GM18520 (cell line): ENCODE measurements at regions not wholly inside any gene's neighbourhood (a gene's known extent, or its start where the extent isn't known, plus 50 kb on each side); places are given as distances from the start of the nearest gene placed in this dataset.

Source experiments
- ATAC-seq: cut with Tn5 transposase; IDR thresholded peaks from one replicate; pipeline ENCODE4 v1.9.1; 2021; ENCODE audit not compliant: unreplicated experiment

DNA sequence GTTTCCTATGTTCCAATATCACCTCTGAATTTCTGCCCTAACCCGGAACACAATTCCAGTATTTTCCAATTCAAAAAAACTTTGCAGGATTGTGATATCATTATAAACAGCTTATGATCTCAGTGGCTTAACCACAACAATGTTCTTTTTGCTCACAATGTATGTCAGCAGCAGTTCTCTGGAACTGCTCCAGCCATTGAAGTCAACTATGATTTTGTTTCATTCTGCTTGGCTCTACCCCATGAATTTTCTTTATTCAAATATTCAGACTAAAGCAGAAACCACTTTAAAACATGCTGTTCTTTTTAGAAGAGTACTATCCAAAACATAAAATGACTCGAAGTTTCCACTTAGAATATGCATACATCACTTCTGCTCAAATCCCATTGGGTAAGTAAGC lies 1611.1 kb downstream of the ARAP2 start:
- ATAC-seq, result no peak

DNA sequence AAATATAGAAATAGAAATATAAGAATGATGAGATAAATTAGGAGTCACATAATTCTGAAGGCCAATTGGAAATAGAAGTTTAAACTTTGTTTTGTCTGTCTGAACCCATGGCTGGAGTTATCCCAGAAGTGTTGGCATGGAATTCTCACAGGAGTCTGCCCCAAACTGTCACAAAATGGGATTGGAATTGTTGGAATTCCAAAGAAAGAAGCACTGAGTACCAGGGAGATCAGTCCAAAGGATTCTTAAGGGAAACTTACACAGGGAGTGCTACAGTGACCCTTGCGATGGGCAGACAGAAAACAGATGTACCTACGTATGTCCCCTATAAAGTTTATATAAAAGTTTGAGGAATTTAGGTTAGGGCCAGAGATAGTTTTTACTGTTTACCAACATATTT lies 1607.7 kb downstream of the ARAP2 start:
- ATAC-seq, result no peak

DNA sequence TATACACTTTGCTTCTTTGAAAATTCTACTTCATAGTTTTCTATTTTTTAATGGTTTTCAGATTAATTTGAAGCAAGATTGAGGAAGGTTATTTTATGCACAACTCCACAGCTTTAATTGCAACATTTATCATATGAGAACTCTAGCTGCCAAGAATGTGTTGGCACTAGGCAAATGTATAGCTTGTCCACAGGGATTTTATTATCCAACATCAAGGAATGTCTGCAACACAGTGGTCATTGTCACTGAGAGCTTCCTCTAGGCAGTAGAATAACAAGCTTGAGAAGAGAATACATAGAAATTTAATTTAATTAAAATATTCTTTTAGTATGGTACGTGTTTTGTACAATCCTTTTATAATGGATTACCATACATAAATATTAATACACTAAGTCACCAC lies 1600.8 kb downstream of the ARAP2 start:
- no peak for ATAC-seq

DNA sequence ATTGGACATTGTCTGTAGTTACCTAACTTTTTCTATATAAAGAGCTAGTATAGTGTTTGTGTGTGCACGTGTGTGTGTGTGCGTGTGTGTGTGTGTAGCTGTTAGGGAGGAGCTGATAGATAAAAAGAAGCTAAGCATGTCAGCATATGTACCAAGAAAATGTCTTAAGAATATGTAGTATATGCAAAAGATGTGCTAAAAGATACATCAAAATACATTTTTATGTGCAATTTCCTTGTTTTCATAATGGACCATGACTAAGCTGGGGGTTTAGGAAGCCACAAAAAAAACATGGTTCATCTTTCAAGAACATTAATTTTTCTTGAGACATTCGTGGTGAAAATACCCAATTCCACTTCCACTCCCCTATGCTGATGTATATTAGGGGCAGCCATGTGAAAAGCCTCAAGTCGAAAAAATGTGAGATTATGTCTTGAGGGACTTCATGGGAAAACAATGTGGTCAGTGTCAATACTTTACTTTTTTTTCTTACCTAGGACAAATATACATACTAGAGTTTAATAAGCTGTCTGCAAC lies 1599.7 kb downstream of the ARAP2 start:
- ATAC-seq, result no peak

DNA sequence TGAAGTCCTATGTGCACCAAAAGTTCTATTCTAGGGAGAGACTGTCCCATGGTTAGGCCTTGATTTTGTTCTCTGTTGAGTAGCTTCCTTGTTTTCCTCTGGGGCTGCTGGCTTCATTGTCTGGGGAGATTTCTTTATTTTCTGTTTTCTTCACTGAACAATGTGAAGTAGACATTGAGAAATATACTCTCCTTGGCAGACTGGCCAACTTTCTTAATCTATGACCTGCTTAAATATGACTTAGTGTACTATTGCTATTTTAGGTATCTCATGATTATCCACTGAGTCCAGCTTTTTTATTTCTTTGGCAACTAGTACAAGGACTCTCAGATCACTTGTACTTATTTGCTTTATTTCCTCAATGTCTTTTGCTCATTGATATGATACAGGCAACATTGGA lies 1594.6 kb downstream of the ARAP2 start:
- ATAC-seq, result no peak

DNA sequence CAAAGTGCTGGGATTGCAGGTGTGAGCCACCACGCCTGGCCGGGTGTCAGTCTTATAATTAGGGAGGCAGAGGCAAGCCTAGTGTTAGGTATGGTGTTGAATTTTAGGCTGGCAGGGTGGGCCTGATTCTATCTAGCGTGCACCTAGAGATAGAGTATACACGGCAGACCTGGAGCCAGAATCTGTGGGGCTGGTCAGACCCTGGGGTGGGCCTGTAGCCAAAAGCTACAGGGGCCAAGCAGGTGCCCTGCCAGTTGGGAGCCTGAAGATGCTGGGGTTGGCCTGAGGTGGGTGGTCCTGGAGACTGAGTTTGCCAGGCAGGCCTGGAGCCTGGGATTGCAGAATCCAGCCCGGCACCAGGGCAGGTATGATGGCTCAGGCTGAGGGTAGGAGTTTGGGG lies 1580.3 kb downstream of the ARAP2 start:
- no peak for ATAC-seq

DNA sequence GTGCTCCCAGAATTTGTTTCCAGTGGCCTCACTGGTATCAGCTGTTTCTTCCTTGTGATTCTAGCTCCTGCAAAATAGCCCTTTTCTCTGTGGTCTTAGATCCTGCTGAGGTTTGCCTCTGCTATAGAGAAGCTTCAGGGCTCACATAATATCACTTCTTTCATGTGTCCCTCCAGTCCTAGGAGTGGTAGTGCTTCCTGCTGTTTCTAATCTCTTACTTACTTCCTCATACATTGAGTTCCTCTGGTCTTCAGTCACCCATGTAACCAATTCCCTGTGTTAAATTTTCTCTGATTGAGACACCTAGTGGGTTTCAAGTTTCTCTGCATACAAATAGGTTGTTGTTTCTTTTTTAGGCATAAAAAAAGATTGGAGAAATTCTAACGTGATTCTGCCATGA lies 1567.9 kb downstream of the ARAP2 start:
- no peak for ATAC-seq

DNA sequence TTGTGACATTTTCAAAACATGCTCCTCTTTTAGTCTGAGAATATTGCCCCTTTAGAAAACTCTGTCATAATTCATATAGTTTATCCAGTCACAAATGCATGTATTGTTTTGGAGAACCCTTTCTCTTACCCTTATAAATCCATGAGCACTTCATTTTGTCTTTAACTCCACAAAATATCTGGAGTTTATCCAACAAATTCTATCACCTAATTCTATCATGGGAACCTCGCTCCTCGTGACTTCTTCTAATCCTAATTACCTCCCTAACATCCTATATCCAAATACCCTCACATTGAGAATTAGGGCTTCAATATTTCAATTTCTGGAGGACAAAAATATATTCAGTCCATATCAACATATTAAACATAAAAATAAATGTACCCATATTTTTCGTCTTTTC lies 1565.9 kb downstream of the ARAP2 start:
- ATAC-seq, result no peak

DNA sequence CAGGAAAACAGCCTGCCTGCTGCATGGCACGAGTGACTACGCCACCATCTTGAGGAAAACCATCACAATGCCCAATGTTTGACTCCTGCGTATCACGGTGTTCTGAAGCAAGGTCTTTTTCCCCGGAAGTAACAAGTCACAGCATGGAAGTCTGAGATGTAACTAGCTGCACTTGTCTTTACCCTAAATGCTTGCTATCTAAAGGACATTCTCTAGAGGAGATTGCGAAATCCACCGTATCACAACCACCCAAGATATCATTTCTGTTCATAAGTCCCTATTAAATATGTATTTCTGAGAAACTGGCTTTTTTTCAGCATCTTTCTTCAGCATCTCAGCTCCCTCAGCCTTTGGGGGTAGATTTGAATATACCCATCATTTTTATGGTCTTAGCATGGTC lies 1565.1 kb downstream of the ARAP2 start:
- no peak for ATAC-seq

DNA sequence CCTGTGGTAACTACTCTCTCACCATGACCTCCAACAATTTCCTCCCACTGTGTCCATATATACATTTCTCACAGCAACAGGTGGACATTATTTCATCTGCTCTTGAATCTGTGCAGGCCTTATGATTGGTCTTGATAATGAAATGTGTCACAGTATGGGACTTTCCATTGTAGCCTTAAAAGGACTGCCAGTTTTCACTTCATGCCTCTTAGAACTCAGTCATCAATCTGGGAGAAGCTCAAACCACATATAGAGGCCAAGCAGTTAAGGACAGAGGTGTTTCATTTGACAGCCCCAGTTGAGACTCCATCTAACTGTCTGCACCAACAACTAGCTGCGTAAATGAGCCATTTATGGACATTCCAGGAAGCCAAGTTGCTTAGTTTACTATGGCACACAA lies 1534.8 kb downstream of the ARAP2 start:
- ATAC-seq, result no peak

DNA sequence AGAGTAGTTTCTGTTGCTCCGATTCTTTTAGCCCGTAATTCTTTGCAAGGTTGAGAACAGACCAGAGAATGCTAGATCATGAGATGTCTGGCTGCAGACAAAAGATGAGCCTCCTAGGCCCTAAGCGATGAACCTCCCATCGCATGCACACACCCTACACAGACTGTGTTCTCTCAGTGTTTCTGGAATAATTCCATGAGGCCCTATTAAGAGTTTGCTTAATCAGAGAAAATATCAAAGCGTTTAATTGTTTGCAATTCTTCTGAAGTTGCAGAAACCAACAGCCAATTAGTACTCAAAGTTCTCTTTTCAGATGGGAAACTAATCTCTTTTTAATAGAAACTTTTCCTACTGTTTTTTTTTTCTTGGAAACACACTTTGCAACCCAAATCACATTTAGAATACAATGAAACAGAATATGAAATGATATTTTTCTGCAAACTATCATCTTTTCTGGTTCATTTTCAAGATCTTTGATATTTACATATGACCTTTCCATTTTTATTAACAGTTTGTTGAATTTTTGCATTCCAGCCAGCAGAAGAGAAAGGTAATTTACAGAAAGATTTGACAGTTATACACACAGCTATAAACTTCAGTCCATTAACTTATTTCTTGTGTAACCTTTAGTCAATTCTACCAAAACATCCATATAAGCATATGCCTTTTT lies 1525.6 kb downstream of the ARAP2 start:
- ATAC-seq, result no peak

DNA sequence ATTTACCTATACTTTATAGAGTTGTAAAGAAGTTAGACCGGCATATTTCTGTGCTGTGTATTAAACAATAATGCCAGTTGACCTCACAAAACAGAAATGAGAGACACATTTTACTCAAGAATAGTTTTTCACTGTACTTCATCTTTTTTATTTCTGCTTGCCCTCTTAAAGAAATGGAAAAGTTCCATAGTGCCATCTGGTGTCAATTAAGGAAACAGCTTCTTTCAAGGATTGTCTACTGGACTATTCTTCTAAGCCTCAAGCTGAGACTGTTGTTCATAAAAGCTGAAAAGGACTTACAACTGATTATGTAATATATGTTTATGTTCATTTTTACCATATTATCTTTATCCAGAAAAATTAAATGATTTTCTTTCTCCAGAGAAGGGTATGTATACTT lies 1523.7 kb downstream of the ARAP2 start:
- no peak for ATAC-seq

DNA sequence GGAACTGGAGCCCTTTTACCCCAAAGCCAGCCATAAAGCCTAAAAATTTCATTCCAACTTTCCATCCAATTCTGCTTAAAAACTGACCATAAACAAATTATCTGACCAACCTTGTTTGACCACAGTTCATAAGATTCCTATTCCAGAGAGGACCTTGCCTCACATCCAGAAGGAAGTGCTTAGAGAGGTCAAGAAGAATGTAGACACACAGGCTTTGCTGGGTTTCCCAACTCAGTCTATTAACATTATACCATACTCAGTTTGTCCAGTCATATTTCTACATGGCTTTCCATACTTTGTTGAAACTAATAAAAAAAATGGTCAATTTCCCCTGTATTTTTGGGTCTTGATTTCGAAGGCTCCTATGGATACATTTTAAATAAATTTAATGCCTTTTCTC lies 1522.5 kb downstream of the ARAP2 start:
- ATAC-seq, result no peak

DNA sequence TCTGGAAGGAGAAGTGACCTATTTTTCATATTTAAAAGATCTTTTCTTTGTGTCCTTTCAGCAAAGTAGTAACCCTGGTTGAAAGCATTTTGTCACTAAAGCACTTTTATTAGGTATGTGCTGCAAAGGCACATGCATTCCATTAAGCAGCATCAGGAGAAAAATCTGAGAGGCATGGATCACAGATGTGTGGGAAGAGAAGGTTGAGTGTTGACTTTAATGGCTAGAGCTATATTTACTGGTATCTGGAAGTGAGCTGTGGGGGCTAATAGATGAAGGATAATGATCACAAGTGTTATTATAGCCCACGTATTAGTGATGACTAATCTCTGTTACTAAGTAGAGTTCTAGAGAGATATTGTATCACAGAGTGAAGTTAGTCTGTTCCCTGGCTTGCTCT lies 1520.7 kb downstream of the ARAP2 start:
- no peak for ATAC-seq

DNA sequence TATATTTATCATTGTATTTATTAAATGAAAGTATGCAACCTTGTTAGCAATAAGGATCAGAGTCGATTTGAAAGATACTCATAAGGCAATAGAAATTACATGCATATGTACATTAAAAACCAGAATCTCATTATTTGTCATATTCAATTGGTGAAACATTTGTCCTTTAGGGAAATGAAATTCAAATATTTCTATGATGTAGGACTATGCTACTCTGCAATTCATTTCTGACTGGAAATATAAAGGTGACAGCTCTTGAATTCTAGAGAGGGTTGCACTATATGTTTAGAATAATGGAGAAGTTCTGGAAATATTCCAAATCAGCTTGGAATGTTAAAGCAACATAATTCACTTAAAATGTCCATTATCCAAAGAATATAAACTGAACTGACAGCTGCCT lies 1519.8 kb downstream of the ARAP2 start:
- no peak for ATAC-seq

DNA sequence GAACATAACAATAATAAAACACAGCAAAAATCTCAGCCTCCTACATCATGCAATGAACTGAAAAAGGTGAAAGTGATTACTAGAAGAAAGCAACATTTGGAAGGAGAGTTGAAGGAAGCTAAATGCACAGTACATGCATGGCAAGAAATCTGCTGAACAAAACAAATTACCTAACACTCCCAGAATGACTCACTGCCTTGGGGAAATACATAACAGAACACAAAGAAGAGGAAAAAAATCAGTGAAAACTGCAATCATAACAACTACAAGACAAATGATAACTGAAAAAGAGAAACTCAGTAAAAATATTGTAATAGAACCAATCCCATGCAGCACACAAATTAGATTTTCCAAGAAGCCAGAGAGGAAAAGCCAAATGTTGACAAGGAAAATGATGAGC lies 1513.2 kb downstream of the ARAP2 start:
- no peak for ATAC-seq

DNA sequence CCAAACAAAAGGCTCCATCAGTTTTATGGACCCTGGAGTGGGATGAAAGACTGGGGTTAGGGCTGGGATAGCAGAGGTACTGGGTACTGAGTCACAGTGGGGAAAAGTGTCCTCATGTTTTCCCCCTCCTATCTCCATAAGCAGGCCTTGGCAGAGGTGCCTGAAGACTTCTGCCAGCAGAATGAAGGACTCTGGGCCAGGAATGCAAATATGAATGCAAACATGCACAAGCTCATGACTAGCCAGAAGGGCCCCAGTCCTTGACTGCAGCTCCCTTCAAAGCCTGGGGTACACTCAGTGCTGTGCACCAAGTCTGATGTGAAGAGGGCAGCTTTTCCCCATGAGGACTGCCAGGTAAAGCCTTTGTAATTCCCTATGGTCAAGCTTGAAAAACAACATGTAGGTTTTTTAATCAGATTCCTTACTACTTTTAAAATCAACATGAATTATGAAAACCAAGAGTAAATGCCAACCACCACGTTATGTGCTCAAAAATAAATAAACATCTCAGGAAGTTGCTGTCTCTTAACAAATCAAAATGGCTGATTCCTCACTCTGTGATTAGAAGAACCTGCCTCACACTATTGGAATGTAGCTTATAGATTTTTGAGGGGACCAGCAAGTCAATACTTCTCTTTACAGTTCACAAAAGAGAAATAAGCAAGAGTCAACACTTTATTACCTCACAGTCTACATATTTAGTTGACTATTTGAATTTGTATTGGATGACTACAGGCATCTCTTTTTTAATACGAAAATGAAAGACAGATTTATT lies 1512.0 kb downstream of the ARAP2 start:
- ATAC-seq, result no peak

DNA sequence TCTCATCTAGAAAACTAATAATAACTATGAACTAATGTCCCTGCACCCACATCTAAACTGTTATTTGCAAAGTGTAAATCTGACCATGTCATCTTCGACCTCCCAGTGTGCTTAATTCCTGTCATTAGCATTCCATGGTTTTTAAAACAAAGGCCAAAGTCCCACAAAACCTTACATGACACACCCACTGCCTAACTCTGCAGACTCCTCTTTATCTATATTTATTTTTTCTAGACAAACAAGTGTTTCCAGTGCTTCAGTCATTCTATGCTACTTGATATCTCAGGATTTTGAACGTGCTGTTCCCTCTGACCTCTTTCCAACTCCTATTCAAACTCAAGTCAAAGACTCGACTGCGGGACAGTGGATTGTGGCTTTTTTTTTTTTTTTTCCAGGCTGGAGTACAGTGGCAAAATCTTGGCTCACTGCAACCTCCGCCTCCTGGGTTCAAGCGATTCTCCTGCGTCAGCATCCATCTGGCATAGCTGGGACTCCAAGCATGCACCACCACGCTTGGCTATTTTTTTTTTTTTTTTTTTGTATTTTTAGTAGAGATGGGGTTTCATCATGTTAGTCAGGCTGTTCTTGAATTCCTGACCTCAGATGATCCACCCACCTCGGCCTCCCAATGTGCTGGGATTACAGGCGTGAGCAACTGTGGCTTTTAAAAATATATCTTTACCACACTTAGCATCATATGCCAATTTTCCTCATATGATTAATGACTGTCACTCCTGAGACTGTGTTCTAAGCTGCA lies 1511.0 kb downstream of the ARAP2 start:
- ATAC-seq, result no peak

DNA sequence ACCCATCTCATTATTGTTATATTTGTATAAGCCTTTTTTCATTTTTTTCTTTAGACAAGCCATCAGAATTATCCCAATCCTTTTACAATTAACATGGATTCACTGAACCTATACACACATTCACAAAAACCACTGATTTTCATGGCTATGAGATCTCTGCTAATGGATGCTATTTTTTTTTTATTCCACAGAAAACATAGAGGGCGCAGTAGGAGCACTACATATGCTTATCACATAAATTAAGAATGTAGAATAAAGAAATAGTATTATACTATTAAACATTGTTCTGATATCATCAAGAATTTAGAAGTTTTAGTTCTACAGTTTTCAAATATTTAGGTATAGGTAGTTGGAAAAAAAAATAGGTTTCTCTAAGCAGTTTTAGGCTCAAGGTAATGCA lies 1477.4 kb downstream of the ARAP2 start:
- no peak for ATAC-seq

DNA sequence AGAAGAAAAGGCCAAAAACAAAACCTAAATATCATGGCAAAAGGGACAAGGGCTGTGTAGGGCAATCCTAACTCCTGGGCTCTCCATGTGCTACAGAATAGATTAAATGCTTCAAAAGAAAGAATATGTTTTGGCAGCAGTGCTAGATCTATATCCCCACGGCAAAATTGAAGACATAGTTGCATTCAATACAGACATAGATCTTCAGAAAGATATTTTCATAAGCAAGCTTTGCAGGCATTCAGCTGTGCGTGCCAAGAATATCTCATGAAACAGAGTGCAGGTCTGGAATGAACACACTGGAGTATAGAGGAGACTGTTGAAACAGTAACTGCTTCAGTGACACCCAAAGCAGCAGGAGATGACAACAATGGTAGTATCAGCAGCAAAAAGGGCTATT lies 1476.9 kb downstream of the ARAP2 start:
- ATAC-seq, result no peak

DNA sequence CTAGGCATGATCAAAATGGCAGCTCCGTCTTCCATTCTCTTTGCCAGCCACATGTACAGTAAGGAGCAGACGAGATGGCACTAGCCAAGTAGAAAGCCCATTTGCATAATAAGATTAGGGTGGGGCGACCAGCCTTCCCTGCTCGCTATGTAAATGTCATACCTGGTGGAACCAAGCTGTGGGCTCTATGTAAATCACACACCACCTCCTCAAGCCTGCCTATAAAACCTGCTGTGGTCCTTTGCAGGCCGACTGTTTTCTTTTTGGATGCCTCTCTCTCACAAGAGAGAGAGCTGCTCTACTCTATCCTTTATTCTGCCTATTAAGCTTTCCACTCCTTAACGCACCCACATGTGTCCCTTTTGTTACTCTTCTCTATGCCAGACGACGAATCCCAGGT lies 1472.7 kb downstream of the ARAP2 start:
- no peak for ATAC-seq

DNA sequence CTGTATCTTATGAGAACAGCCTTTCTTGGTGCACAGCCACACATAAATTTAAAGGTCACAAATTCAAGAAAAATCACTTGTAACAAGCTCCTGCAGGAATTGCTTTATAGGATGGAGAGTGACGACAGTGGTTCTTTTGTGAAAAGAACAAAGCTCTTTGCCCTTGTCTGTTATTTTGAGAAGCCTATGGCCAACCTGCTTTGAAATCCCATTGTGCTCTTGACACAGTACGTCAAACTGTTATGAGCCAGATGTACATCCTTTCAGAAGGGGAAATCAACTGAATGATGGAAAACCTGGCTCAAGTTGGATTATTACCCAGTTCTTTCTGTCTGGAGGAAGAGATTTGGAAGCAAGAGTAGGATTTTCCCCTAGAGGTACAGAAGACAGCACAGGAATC lies 1454.2 kb downstream of the ARAP2 start:
- ATAC-seq, result no peak
